ENCODE measurements at regions not wholly inside any gene's neighbourhood (a gene's known extent, or its start where the extent isn't known, plus 50 kb on each side); places are given as distances from the start of the nearest gene placed in this dataset.

- no TSS peak for BruUV-seq (replicated peaks)
- POLR2A ChIA-PET (ENCODE audit: low non-redundant PET) = no interaction called here
- Histone ChIP-seq H3K4me3 (ENCODE audit: low read depth, low read length, poor library complexity, severe bottlenecking) (no peak overlapping the region), H3K36me3 (ENCODE audit: insufficient read depth, low read length, poor library complexity, severe bottlenecking) (no peaks in the 10 kb centered on the region), H3K27me3 (replicated peaks; ENCODE audit: insufficient read depth, low read depth, low read length, poor library complexity) (no peaks in the 10 kb centered on the region), H3K4me1 (ENCODE audit: insufficient read depth, low read length, poor library complexity, severe bottlenecking) (no peaks in the 10 kb centered on the region), H3K27ac (ENCODE audit: low read depth, low read length, poor library complexity, severe bottlenecking) (no peak overlapping the region), H3K9me3 (ENCODE audit: low read depth, low read length, poor library complexity, severe bottlenecking) (no peaks in the 10 kb centered on the region)
- intact Hi-C loops (cut with micrococcal nuclease; ENCODE audit: unreplicated experiment) = no loop called here
- TF ChIP-seq CTCF (conservative IDR thresholded peaks at IDR 0.05; ENCODE audit: low read depth, low read length) = no peak
- no peak for TF ChIP-seq EZH2 (IDR thresholded peaks at IDR 0.05; ENCODE audit: borderline replicate concordance, low read depth, low read length, poor library complexity, severe bottlenecking)
- CTCF ChIA-PET = no interaction called here
- no peak for DNase-seq (ENCODE audit: low spot score)
Measured at GRCh38 chr9:82891321-82891720, 171.6 kb downstream of the RASEF start.

GRCh38 chr9:82893549-82893948, 169.4 kb downstream of the RASEF start:
- no peaks in the 10 kb centered on the region for H3K9me3 ChIP-seq (ENCODE audit: low read depth, low read length, poor library complexity, severe bottlenecking)

DNA sequence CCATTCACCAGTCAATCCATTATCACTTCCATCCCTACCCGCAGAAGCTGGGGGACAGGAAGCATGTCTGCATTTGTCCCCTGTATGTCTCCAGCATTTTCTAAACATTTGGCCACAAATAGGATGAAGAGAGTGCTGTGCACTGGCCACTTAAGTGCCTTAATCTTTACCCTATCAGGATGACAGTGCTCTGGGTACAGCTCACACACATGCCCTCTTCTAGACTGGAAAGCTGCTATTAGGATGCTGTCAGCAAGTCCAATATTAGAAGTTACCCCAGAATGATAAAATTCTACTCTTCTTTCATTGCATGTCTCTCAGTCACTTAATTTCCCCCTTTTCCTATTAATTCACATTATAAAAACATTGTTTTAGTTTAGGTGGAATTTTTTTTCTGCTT, 168.4 kb downstream of the RASEF start:
- Histone ChIP-seq H3K27ac (ENCODE audit: low read depth, low read length, poor library complexity, severe bottlenecking) (no peak overlapping the region), H3K4me1 (ENCODE audit: insufficient read depth, low read length, poor library complexity, severe bottlenecking) (no peaks in the 10 kb centered on the region), H3K27me3 (replicated peaks; ENCODE audit: insufficient read depth, low read depth, low read length, poor library complexity) (no peaks in the 10 kb centered on the region), H3K4me3 (ENCODE audit: low read depth, low read length, poor library complexity, severe bottlenecking) (no peak overlapping the region), H3K9me3 (ENCODE audit: low read depth, low read length, poor library complexity, severe bottlenecking) (no peaks in the 10 kb centered on the region), H3K36me3 (ENCODE audit: insufficient read depth, low read length, poor library complexity, severe bottlenecking) (no peaks in the 10 kb centered on the region)
- CTCF ChIA-PET = no interaction called here
- intact Hi-C loops (cut with micrococcal nuclease; ENCODE audit: unreplicated experiment) = no loop called here
- BruUV-seq (replicated peaks) = no TSS peak
- POLR2A ChIA-PET (ENCODE audit: low non-redundant PET) = no interaction called here
- DNase-seq (ENCODE audit: low spot score) = no peak
- no peak for TF ChIP-seq EZH2 (IDR thresholded peaks at IDR 0.05; ENCODE audit: borderline replicate concordance, low read depth, low read length, poor library complexity, severe bottlenecking)
- no peak for TF ChIP-seq CTCF (conservative IDR thresholded peaks at IDR 0.05; ENCODE audit: low read depth, low read length)

More at GRCh38 chr9:82893549-82893948, 169.4 kb downstream of the RASEF start:
- TF ChIP-seq CTCF (conservative IDR thresholded peaks at IDR 0.05; ENCODE audit: low read depth, low read length) (no peak), EZH2 (IDR thresholded peaks at IDR 0.05; ENCODE audit: borderline replicate concordance, low read depth, low read length, poor library complexity, severe bottlenecking) (no peak)
- POLR2A ChIA-PET (ENCODE audit: low non-redundant PET) = no interaction called here
- Histone ChIP-seq H3K27me3 (replicated peaks; ENCODE audit: insufficient read depth, low read depth, low read length, poor library complexity) (no peaks in the 10 kb centered on the region), H3K4me1 (ENCODE audit: insufficient read depth, low read length, poor library complexity, severe bottlenecking) (no peaks in the 10 kb centered on the region), H3K4me3 (ENCODE audit: low read depth, low read length, poor library complexity, severe bottlenecking) (no peak overlapping the region), H3K27ac (ENCODE audit: low read depth, low read length, poor library complexity, severe bottlenecking) (no peak overlapping the region), H3K36me3 (ENCODE audit: insufficient read depth, low read length, poor library complexity, severe bottlenecking) (no peaks in the 10 kb centered on the region)
- BruUV-seq (replicated peaks) = no TSS peak
- DNase-seq (ENCODE audit: low spot score) = no peak
- CTCF ChIA-PET = no interaction called here
- intact Hi-C loops (cut with micrococcal nuclease; ENCODE audit: unreplicated experiment) = no loop called here

Data from A673 (cell line).